HG03469 (cell line): ENCODE measurements at regions not wholly inside any gene's neighbourhood (a gene's known extent, or its start where the extent isn't known, plus 50 kb on each side); places are given as distances from the start of the nearest gene placed in this dataset.
"Not testable (repeated sequence)": the region's sequence is repeated elsewhere in the genome, so short reads cannot be mapped to it uniquely, and the experiment has no call there.

ENCODE experiments used
- ATAC-seq: cut with Tn5 transposase; IDR thresholded peaks from one replicate; pipeline ENCODE4 v1.9.1; 2021; ENCODE audit warnings: mild to moderate bottlenecking, moderate library complexity, moderate number of reproducible peaks; ENCODE audit not compliant: unreplicated experiment

- ATAC-seq = no peak
Measured at GRCh38 chr20:53857723-53858236, 212.6 kb downstream of the BCAS1 start.

DNA sequence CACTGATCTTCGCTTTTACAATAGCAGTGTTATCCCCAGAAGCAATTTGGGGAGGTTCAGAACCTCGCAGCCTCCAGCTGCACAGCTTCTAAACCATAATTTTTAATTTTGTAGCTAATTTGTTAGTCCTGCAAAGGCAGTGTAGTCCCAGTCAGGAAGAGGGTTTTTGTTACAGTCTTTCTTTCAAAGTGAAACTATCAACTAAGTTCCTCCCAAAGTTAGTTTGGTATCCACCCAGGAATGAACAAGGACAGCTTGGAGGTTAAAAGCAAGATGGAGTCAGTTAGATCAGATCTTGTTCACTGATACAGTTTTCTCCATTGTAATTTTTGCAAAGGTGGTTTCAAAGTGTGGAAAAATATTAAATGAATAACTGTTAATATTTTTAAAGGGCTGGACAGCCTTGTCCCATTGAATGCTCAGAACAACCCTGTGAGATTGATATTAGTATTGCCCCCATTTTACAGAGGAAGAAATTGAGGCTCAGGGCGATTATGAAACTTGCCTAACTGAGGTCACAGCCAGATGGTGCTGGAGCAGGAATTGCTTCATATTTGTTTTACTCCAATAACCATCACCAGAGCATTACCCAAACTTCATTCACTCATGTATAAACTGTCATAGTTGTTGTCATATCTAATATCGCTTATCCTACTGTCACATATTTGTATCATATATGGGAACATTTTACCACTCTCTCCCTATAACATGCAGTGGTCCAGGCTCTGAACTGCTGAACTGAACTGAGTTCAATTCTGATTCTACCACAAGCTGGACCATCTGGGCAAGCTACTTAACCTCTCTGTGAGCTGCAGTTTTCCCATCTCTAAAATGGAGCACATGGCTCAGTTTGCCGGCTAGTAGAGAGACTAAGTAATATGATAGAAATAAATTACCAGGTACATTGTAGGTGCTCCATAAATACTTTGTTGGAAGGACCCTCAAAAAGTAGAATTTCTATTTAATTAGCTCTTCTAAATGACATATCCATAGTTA is 213.8 kb downstream of the BCAS1 start:
- ATAC-seq = no peak

- ATAC-seq = no peak
Measured at GRCh38 chr20:53855733-53856132, 214.7 kb downstream of the BCAS1 start.

DNA sequence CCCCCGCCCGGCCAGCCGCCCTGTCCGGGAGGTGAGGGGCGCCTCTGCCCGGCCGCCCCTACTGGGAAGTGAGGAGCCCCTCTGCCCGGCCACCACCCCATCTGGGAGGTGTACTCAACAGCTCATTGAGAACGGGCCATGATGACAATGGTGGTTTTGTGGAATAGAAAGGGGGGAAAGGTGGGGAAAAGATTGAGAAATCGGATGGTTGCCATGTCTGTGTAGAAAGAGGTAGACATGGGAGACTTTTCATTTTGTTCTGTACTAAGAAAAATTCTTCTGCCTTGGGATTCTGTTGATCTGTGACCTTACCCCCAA is 215.8 kb downstream of the BCAS1 start:
- ATAC-seq = not testable (repeated sequence)

DNA sequence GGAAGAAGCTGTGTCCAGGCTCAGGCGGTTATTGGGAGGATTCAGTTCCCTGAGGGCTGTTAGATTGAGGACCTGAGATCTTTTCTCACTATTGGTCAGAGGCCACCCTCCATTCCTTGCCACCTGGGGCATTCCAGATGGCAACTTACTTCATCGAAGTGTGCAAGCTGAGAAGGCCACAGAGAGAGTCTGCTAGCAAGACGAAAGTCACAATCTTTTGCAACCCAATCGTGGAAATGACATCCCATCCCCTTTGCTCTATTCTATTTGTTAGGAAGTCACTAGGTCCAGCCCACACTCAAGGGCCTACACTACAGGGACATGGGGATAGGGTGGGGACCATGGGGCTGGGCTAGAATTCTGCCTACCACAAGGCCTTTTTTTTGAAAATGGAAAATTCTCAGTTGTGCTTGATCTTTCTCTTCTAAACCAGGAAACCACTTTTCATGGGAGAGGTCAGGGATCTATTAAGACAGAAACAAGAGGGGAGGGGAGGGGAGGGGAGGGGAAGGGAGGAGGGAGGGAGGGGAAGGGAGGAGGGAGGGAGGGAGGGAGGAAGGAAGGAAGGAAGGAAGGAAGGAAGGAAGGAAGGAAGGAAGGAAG is 217.2 kb downstream of the BCAS1 start:
- ATAC-seq = no peak

- ATAC-seq = no peak
Measured at GRCh38 chr20:53852691-53853090, 217.7 kb downstream of the BCAS1 start.

DNA sequence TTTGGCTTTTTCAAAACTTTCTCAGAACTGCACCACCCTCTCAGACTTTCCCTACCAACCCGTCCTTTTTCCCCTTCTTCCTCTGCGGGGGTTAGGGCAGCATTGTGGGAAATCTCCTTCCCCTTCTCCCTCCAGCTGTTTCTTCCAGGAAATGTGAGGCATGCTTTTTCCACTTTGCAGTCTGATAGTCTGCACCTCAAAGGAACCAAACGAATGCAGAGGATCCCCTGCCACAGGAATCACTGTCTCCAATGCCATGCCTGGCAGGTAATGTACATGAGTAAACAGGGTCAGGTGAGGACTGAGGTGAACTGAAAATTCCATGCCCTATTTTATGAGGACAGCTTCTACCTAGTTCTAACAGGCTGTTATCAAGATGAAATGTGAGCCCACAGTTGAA is 218.4 kb downstream of the BCAS1 start:
- no peak for ATAC-seq

DNA sequence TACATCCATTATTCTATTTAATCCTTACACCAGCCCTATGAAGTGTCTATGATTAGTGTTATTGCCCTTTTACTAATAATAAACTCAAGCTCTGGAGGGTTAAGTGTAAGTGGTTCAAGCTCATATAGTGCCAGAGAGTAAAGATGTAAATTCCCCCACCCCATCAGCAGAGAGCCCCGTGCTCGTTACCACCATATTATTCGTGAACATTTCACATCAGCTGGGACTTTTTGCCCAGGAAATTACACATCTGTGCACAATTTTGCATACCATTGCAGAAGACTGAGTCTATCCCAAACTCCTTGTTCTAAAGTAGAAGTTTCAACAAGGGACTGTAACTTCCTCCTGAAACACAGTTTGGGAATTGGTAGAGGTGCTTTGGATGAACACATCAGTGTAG is 220.1 kb downstream of the BCAS1 start:
- ATAC-seq = no peak

- no peak for ATAC-seq
Measured at GRCh38 chr20:53849471-53850059, 220.8 kb downstream of the BCAS1 start.

DNA sequence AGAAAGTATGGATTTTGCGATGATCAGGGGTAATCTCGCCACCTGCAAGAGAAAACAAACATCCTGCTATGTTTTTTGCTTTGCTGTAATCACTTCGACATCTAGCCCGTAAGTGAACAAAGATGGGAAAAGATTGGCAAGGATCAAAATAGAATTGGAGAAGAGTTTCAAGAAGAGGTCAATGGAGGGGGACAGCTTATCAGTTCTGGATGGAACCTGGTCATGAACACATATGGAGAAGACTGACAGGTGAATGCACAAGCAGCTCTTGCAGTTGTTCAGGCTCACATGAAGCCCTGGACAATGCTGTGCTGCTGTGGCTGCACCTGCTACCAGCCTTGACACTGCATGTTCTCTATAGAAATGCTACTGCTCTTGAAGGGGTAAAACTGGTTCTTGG is 222.1 kb downstream of the BCAS1 start:
- ATAC-seq = no peak

GRCh38 chr20:53847837-53848170 is 222.6 kb downstream of the BCAS1 start:
- no peak for ATAC-seq

DNA sequence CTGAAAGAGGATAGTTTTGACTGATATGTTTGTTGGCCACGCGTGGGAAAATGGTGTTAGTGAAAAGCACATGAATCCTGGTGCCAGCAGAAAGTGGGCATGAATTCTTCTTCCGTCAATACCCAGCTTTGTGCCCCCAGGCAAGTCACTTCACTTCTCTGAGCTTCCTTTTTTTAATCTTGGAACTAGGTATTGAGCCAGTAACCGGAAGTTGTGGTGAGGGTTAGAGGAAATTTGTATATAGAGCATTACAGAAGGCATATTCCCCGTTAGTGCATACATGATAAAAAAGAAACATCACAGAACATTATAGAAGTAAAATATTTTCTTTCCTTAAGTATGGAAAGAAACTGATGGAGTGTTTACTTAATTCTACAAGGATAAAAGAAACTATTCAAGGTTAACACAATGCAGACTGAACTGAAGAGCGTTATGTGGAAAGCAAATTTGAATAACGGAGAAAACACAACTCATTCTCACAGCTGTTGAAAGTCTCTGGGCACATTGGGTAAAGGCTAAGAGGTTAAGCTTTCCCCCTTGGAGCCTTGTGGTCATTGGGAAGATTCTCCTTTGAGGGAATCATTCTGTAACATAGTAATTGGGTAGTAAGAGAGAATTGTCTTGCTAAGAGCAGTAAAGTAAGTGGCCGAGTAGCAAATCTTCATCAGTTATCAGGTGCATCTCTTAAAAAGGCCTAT is 223.1 kb downstream of the BCAS1 start:
- no peak for ATAC-seq

DNA sequence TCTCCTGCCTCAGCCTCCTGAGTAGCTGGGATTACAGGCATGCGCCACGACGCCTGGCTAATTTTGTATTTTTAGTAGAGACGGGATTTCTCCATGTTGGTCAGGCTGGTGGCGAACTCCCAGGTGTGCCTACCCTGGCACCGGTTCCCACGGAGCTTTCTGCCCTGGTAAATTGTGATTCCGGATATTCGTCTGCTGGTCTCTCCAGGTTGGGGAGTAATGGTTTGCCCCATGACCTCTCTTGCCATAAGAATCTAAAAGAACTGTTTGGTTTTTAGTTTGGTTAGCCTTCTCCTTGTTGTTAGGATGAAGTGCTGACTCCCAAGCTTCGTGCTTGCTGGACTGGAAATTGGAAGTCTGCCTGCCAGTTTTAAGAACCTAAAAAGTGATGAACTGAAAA is 223.8 kb downstream of the BCAS1 start:
- ATAC-seq = no peak

- ATAC-seq = no peak
Measured at GRCh38 chr20:53845980-53846379, 224.4 kb downstream of the BCAS1 start.

GRCh38 chr20:53844259-53844658 is 226.1 kb downstream of the BCAS1 start:
- ATAC-seq = no peak

DNA sequence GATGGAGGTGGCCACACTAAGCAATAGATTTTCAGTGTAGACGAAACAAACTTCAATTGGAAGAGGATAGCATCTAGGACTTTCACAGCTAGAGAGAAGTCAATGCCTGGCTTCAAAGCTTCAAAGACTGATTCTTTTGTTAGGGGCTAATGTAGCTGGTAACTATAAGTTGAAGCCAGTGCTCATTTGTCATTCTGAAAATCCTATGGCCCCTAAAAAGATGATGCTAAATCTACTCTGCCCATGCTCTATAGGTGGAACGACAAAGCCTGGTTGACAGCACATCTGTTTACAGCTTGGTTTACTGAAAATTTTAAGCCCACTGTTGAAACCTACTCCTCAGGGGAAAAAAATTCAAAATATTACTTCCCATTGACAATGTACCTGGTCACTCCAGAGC is 226.7 kb downstream of the BCAS1 start:
- ATAC-seq = no peak

DNA sequence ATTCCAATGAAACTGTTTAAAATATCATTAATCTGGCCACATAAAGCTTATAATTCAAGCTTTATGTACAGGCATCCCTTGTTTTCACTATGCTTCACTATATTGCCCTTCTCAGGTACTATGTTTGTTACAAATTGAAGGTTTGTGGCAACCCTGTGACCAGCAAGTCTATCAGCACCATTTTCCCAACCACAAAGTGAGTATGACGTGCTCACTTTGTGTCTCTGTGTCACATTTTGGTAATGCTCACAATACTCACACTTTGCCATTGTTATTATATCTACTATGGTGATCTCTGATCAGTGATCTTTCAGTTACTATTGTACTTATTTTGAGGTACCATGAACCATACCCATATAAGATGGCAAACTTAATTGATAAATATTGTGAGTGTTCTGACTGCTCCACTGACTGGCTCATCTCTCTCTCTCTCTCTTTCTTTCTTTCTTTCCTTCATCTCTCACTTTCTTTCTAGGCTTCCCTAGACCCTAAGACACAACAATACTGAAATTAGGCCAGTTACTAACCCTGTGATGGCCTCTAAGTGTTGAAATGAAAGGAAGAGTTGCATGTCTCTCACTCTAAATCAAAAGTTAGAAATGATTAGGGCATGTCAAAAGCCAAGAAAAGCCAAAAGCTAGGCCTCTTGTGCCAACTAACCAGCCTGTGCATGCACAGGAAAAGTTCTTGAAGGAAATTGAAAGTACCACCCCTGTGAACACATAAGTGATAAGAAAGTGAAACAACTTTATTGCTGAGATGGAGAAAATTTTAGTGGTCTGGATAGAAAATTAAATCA is 227.9 kb downstream of the BCAS1 start:
- ATAC-seq = no peak

GRCh38 chr20:53841741-53842140 is 228.7 kb downstream of the BCAS1 start:
- ATAC-seq = no peak

GRCh38 chr20:53840532-53840931 is 229.9 kb downstream of the BCAS1 start:
- ATAC-seq = no peak

GRCh38 chr20:53839423-53840176 is 230.8 kb downstream of the BCAS1 start:
- ATAC-seq = peak; percentile 40
